ENCODE measurements at regions not wholly inside any gene's neighbourhood (a gene's known extent, or its start where the extent isn't known, plus 50 kb on each side); places are given as distances from the start of the nearest gene placed in this dataset.

- Histone ChIP-seq H3K27me3 (ENCODE audit: control insufficient read depth, insufficient read depth, low read length) (no peaks in the 10 kb centered on the region), H3K27ac (ENCODE audit: low read length) (no peak overlapping the region), H3K4me3 (ENCODE audit: low read length) (no peak overlapping the region), H3K9me3 (ENCODE audit: control insufficient read depth, low read depth, low read length) (no peaks in the 10 kb centered on the region), H3K36me3 (ENCODE audit: control insufficient read depth, low read depth, low read length) (no peaks in the 10 kb centered on the region), H3K9ac (ENCODE audit: low read length) (no peak overlapping the region), H3K4me1 (ENCODE audit: control insufficient read depth, low read depth, low read length) (no peaks in the 10 kb centered on the region)
Observed at GRCh38 chr13:33992881-33993336, 175.0 kb downstream of the RFC3 start.

- H3K4me3 ChIP-seq (ENCODE audit: low read length): no peak overlapping the region
Observed at GRCh38 chr13:33994198-33994597, 176.2 kb downstream of the RFC3 start.

GRCh38 chr13:33994826-33995502 lies 177.0 kb downstream of the RFC3 start:
- Histone ChIP-seq H3K27me3 (ENCODE audit: control insufficient read depth, insufficient read depth, low read length) (no peaks in the 10 kb centered on the region), H3K36me3 (ENCODE audit: control insufficient read depth, low read depth, low read length) (no peaks in the 10 kb centered on the region), H3K4me3 (ENCODE audit: low read length) (no peak overlapping the region), H3K9me3 (ENCODE audit: control insufficient read depth, low read depth, low read length) (no peaks in the 10 kb centered on the region), H3K27ac (ENCODE audit: low read length) (no peak overlapping the region), H3K9ac (ENCODE audit: low read length) (no peak overlapping the region), H3K4me1 (ENCODE audit: control insufficient read depth, low read depth, low read length) (no peaks in the 10 kb centered on the region)

More at GRCh38 chr13:33994198-33994597, 176.2 kb downstream of the RFC3 start:
- Histone ChIP-seq H3K36me3 (ENCODE audit: control insufficient read depth, low read depth, low read length) (no peaks in the 10 kb centered on the region), H3K27ac (ENCODE audit: low read length) (no peak overlapping the region), H3K9me3 (ENCODE audit: control insufficient read depth, low read depth, low read length) (no peaks in the 10 kb centered on the region), H3K4me1 (ENCODE audit: control insufficient read depth, low read depth, low read length) (no peaks in the 10 kb centered on the region), H3K27me3 (ENCODE audit: control insufficient read depth, insufficient read depth, low read length) (no peaks in the 10 kb centered on the region), H3K9ac (ENCODE audit: low read length) (no peak overlapping the region)

GRCh38 chr13:33996636-33997035 lies 178.7 kb downstream of the RFC3 start:
- Histone ChIP-seq H3K4me3 (ENCODE audit: low read length) (no peak overlapping the region), H3K36me3 (ENCODE audit: control insufficient read depth, low read depth, low read length) (no peaks in the 10 kb centered on the region), H3K27me3 (ENCODE audit: control insufficient read depth, insufficient read depth, low read length) (no peaks in the 10 kb centered on the region), H3K9me3 (ENCODE audit: control insufficient read depth, low read depth, low read length) (no peaks in the 10 kb centered on the region), H3K27ac (ENCODE audit: low read length) (no peak overlapping the region), H3K4me1 (ENCODE audit: control insufficient read depth, low read depth, low read length) (no peaks in the 10 kb centered on the region), H3K9ac (ENCODE audit: low read length) (no peak overlapping the region)

- Histone ChIP-seq H3K27ac (ENCODE audit: low read length) (no peak overlapping the region), H3K9me3 (ENCODE audit: control insufficient read depth, low read depth, low read length) (no peaks in the 10 kb centered on the region), H3K36me3 (ENCODE audit: control insufficient read depth, low read depth, low read length) (no peaks in the 10 kb centered on the region), H3K4me3 (ENCODE audit: low read length) (no peak overlapping the region), H3K4me1 (ENCODE audit: control insufficient read depth, low read depth, low read length) (no peaks in the 10 kb centered on the region), H3K9ac (ENCODE audit: low read length) (no peak overlapping the region), H3K27me3 (ENCODE audit: control insufficient read depth, insufficient read depth, low read length) (no peaks in the 10 kb centered on the region)
Observed at GRCh38 chr13:33997574-33997973, 179.6 kb downstream of the RFC3 start.

- no peaks in the 10 kb centered on the region for H3K9me3 ChIP-seq (ENCODE audit: control insufficient read depth, low read depth, low read length)
- no peaks in the 10 kb centered on the region for H3K27me3 ChIP-seq (ENCODE audit: control insufficient read depth, insufficient read depth, low read length)
- no peaks in the 10 kb centered on the region for H3K4me1 ChIP-seq (ENCODE audit: control insufficient read depth, low read depth, low read length)
- no peaks in the 10 kb centered on the region for H3K36me3 ChIP-seq (ENCODE audit: control insufficient read depth, low read depth, low read length)
- H3K9ac ChIP-seq (ENCODE audit: low read length): no peak overlapping the region
- no peak overlapping the region for H3K27ac ChIP-seq (ENCODE audit: low read length)
- H3K4me3 ChIP-seq (ENCODE audit: low read length): no peak overlapping the region
Observed at GRCh38 chr13:33999811-34000605, 182.1 kb downstream of the RFC3 start.

- no peaks in the 10 kb centered on the region for H3K36me3 ChIP-seq (ENCODE audit: control insufficient read depth, low read depth, low read length)
- H3K9ac ChIP-seq (ENCODE audit: low read length): no peak overlapping the region
- no peak overlapping the region for H3K27ac ChIP-seq (ENCODE audit: low read length)
- H3K9me3 ChIP-seq (ENCODE audit: control insufficient read depth, low read depth, low read length): no peaks in the 10 kb centered on the region
- no peak overlapping the region for H3K4me3 ChIP-seq (ENCODE audit: low read length)
- no peaks in the 10 kb centered on the region for H3K4me1 ChIP-seq (ENCODE audit: control insufficient read depth, low read depth, low read length)
- no peaks in the 10 kb centered on the region for H3K27me3 ChIP-seq (ENCODE audit: control insufficient read depth, insufficient read depth, low read length)
Observed at GRCh38 chr13:34000955-34001354, 183.0 kb downstream of the RFC3 start.

- H3K4me3 ChIP-seq (ENCODE audit: low read length): no peak overlapping the region
- H3K36me3 ChIP-seq (ENCODE audit: control insufficient read depth, low read depth, low read length): no peaks in the 10 kb centered on the region
- no peaks in the 10 kb centered on the region for H3K4me1 ChIP-seq (ENCODE audit: control insufficient read depth, low read depth, low read length)
- no peaks in the 10 kb centered on the region for H3K9me3 ChIP-seq (ENCODE audit: control insufficient read depth, low read depth, low read length)
- no peaks in the 10 kb centered on the region for H3K27me3 ChIP-seq (ENCODE audit: control insufficient read depth, insufficient read depth, low read length)
- no peak overlapping the region for H3K9ac ChIP-seq (ENCODE audit: low read length)
- no peak overlapping the region for H3K27ac ChIP-seq (ENCODE audit: low read length)
Observed at GRCh38 chr13:34001389-34001788, 183.4 kb downstream of the RFC3 start.

- Histone ChIP-seq H3K4me1 (ENCODE audit: control insufficient read depth, low read depth, low read length) (no peaks in the 10 kb centered on the region), H3K27me3 (ENCODE audit: control insufficient read depth, insufficient read depth, low read length) (no peaks in the 10 kb centered on the region), H3K9ac (ENCODE audit: low read length) (no peak overlapping the region), H3K36me3 (ENCODE audit: control insufficient read depth, low read depth, low read length) (no peaks in the 10 kb centered on the region), H3K27ac (ENCODE audit: low read length) (no peak overlapping the region), H3K4me3 (ENCODE audit: low read length) (no peak overlapping the region), H3K9me3 (ENCODE audit: control insufficient read depth, low read depth, low read length) (no peaks in the 10 kb centered on the region)
Observed at GRCh38 chr13:34002141-34002540, 184.2 kb downstream of the RFC3 start.

GRCh38 chr13:34002924-34003323 lies 185.0 kb downstream of the RFC3 start:
- H3K9ac ChIP-seq (ENCODE audit: low read length): no peak overlapping the region
- H3K4me1 ChIP-seq (ENCODE audit: control insufficient read depth, low read depth, low read length): no peaks in the 10 kb centered on the region
- H3K36me3 ChIP-seq (ENCODE audit: control insufficient read depth, low read depth, low read length): no peaks in the 10 kb centered on the region
- H3K27me3 ChIP-seq (ENCODE audit: control insufficient read depth, insufficient read depth, low read length): no peaks in the 10 kb centered on the region
- no peak overlapping the region for H3K27ac ChIP-seq (ENCODE audit: low read length)
- no peaks in the 10 kb centered on the region for H3K9me3 ChIP-seq (ENCODE audit: control insufficient read depth, low read depth, low read length)
- no peak overlapping the region for H3K4me3 ChIP-seq (ENCODE audit: low read length)

- Histone ChIP-seq H3K4me3 (ENCODE audit: low read length) (no peak overlapping the region), H3K9me3 (ENCODE audit: control insufficient read depth, low read depth, low read length) (no peaks in the 10 kb centered on the region), H3K27ac (ENCODE audit: low read length) (no peak overlapping the region), H3K36me3 (ENCODE audit: control insufficient read depth, low read depth, low read length) (no peaks in the 10 kb centered on the region), H3K27me3 (ENCODE audit: control insufficient read depth, insufficient read depth, low read length) (no peaks in the 10 kb centered on the region), H3K4me1 (ENCODE audit: control insufficient read depth, low read depth, low read length) (no peaks in the 10 kb centered on the region), H3K9ac (ENCODE audit: low read length) (no peak overlapping the region)
Observed at GRCh38 chr13:34003656-34004055, 185.7 kb downstream of the RFC3 start.

- Histone ChIP-seq H3K27ac (ENCODE audit: low read length) (no peak overlapping the region), H3K27me3 (ENCODE audit: control insufficient read depth, insufficient read depth, low read length) (no peaks in the 10 kb centered on the region), H3K36me3 (ENCODE audit: control insufficient read depth, low read depth, low read length) (no peaks in the 10 kb centered on the region), H3K9ac (ENCODE audit: low read length) (no peak overlapping the region), H3K4me1 (ENCODE audit: control insufficient read depth, low read depth, low read length) (no peaks in the 10 kb centered on the region), H3K9me3 (ENCODE audit: control insufficient read depth, low read depth, low read length) (no peaks in the 10 kb centered on the region), H3K4me3 (ENCODE audit: low read length) (no peak overlapping the region)
Observed at GRCh38 chr13:34004676-34005075, 186.7 kb downstream of the RFC3 start.

Measured in iPS-18a (cell line).